Muscle of back (tissue), 3 donors: ENCODE measurements at regions not wholly inside any gene's neighbourhood (a gene's known extent, or its start where the extent isn't known, plus 50 kb on each side); places are given as distances from the start of the nearest gene placed in this dataset.

Experiments
- DNase-seq, 3 donors: peaks; one replicate each; pipeline versions ENCODE4 v3.0.0 to v3.0.0-alpha.2; 2013

DNA sequence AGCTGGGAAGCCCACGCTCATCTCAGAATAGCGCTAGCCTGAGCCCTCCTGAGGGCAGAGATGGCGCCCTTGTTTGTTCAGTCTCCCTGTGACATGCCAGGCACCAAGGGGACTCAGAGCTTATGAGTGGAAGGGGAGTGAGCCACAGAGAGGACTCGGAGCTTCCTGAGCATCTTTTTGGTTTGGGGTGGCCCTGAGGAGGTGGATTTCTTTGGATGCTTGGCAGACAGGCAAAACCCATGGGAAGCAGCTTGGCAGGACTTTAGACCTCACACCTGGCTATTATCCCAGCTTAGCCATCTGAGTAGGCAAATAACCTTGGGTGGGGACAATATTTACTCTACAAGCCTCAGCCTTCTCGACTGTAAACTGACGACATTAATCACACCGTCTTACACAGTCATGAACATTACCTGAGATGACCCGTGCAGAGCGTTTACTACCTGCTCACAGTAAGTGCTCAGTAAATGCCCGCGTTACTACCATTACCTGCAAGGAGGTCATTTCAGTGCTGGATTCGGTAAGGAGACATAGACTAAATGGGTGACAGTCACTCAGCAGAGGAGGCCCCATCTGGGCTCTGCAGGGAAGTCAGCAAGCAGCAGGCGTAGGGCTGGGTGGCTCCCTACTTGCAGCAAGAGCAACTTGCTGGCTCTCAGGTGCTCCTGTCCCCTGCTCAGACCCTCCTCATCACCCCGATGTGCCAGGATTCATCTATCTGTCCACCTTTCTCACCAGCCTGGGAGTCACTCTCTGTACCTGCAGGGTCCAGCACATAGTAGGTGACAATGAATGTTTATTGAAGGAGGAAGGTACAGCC lies 54.9 kb downstream of the KLHDC7A start:
- no peak for DNase-seq

GRCh38 chr1:18536356-18536755 lies 55.6 kb downstream of the KLHDC7A start:
- DNase-seq: no peak

GRCh38 chr1:18536915-18537314 lies 56.2 kb downstream of the KLHDC7A start:
- no peak for DNase-seq

GRCh38 chr1:18537386-18538306 lies 56.9 kb downstream of the KLHDC7A start:
- DNase-seq: no peak

- DNase-seq: no peak
Measured at GRCh38 chr1:18539171-18539570, 58.4 kb downstream of the KLHDC7A start.

DNA sequence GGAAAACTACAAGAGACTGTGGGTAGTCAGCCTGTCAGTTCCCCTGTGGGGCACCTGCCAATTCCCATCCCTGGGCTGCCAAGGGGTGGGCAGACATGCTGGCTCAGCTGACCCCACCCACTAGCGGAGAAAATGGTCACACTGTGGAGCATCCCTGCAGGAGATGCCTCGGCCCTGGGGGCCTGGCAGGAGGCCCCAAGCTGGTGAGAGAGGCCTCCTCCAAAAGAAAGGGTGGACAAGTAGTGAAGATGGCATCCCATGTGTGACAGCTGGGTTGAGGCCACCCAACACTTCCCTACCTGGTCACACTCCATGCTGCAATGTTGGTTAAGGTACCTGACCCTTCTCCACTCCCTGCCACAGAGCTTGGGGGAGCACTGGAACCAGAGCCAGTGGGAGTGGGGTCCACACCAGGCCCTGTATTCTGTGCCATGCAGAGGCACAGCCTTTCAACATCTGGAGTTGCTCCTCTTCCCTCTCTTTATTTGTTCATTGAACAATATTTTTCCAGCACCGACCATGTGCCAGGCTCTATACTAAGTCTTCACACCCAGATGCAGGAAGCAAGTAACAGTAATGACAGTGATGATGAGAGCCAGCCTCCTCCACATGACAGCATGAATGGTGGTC lies 59.5 kb downstream of the KLHDC7A start:
- no peak for DNase-seq

- DNase-seq: no peak
Measured at GRCh38 chr1:18541046-18541795, 60.5 kb downstream of the KLHDC7A start.

DNA sequence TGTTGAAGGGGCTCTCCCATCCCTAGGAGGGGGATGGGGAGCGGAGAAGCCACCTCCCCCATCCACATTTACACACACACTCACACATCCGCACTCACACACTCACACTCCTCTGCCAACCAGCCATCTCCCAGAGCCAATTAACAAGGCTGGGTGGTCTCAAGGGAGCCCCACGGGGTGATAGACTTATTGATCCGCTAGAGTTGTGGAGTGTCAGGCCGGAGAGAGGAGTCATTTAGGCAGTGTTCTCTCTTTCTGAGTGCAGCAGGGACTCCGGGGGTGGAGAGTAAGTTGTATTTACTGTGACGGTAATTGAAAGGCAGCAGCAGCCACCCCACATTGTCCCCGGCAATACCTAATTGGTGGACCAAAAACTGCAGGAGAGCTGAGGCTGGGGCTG lies 61.6 kb downstream of the KLHDC7A start:
- DNase-seq: no peak

DNA sequence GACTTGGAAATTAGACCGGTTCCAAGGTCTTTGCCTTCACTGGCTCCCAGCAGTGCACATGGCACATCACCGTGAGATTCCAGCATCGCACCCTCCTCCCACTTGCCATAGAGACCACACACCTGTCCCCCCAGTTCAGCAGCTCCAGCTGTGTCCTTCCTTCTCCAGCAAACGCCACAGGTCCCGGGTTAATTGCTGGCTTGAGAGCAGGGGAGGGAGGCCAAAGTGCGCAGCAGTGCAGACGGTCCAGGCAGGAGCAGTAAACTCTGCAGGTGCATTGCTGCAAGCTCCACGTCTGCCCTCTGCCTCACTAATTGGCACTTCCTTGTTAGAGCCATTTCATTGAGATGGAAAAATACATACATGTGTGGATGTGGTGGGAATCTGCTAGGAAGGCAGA lies 65.3 kb downstream of the KLHDC7A start:
- no peak for DNase-seq

- DNase-seq: no peak
Measured at GRCh38 chr1:18547460-18547859, 66.7 kb downstream of the KLHDC7A start.

GRCh38 chr1:18548643-18549042 lies 67.9 kb downstream of the KLHDC7A start:
- DNase-seq: no peak

DNA sequence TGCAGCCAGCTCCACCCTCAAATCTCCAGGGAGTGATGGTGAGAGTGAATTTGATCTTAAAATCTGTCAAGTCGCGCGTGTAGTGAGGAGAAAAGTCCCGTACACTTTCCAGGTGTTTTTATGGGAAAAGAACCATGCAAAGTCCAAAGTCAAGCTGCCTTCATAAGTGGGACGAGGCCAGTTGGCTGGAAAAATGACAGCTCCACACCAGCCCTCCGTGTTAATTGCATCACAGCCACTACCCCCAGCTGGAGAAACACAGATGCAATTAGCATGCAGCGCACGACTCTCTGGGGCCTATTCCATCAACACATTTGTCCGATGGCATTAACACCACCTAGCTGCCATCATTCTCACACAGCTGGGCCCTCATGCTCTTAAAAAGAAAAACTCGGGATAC lies 68.4 kb downstream of the KLHDC7A start:
- DNase-seq: no peak

DNA sequence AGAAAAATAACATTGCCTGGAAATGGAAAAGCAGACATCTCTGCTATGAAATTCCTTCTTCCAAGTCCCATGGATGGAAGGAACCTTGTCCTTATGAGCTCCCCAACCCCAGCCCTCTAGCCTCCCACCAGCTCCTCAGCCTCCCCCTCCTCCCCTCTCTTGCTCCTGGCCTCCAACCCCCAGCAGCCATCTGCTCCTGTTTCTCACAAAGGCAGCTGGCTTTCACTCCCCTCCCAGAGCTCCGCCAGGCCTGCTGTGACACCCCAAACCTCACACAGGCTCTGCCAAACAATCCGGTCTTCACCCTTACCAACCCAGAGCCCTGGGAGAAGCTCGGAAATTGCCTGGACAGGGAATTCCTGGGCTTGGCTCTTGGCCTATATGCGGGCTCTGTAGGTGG lies 69.2 kb downstream of the KLHDC7A start:
- DNase-seq: peak in 2 of 3 donors; percentile 14 to 23

DNA sequence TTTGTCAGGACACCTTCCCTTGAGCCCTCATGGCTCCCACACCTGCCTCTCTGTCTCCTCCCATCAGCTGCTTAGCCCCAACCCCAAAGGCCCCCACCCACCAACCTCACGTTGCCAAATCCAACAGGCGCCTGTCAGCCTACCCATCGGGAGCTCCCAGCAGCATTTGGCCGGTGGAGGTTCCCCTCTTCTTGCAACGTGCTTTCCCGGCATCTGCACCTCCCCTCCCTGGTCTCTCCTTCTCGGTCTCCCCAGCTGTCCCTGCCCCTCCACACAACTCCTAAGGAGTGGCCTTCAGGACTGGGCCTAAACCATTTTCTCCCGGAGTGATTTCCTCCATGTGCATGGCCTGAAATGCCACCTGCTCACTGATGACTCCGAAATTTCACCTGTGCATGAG lies 71.9 kb downstream of the KLHDC7A start:
- DNase-seq: no peak

GRCh38 chr1:18553388-18553787 lies 72.7 kb downstream of the KLHDC7A start:
- no peak for DNase-seq

DNA sequence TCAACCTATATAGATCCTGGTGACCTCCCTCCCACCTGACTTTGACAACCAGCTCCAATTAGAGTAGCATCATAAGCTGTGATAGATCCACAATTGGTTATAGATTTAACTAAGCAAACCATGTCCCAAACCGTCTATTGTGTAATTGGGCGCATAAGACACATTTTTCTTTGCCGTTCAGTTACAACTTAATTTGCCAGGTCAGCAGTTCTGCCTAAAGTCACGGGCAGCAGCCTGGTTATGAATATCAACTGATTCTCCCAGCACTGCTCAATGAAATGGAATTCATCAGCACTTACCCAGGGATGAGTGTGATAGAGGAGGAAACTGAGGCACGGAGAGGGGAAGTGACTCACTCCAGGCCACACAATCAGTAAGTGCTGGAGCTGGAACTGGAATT lies 73.4 kb downstream of the KLHDC7A start:
- no peak for DNase-seq

DNA sequence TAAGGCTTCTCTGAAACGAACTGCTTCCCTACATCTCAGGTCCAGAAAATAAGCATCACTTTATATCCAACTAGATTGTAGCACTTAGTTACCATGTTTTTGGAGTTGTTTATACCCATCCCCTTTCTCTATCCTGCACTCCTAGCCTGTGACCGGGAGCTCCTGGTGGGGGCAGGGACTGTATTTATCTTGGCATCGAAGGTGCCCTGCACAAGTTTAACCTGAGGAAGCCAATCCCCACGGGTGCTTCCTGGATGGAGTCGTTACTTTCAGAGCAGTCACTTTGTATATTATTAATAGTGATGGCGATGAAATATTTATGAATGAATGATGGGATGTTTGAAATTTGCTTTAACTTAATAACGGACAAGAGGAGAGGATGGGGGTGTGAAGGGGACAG lies 73.9 kb downstream of the KLHDC7A start:
- no peak for DNase-seq

- DNase-seq: no peak
Measured at GRCh38 chr1:18555036-18555435, 74.3 kb downstream of the KLHDC7A start.

DNA sequence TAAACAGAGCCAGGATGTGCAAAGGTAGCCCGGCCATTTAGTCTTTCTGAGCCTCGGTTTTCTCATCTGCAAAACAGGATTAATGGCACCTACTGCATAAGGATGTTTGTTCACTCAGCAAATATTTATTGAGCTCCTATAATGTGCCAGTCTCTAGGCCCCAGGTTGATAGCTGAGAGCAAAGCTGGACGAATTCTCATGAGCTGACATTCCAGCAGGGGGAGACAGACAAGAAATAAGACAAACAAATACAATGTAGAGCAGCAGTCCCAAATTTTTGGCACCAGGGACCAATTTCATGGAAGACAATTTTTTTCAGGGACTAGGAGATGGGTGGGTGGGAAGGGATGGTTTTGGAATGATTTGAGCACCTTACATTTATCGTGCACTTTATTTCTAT lies 74.3 kb upstream of the PAX7 start:
- DNase-seq: peak in 2 of 3 donors; percentile 28 to 38

DNA sequence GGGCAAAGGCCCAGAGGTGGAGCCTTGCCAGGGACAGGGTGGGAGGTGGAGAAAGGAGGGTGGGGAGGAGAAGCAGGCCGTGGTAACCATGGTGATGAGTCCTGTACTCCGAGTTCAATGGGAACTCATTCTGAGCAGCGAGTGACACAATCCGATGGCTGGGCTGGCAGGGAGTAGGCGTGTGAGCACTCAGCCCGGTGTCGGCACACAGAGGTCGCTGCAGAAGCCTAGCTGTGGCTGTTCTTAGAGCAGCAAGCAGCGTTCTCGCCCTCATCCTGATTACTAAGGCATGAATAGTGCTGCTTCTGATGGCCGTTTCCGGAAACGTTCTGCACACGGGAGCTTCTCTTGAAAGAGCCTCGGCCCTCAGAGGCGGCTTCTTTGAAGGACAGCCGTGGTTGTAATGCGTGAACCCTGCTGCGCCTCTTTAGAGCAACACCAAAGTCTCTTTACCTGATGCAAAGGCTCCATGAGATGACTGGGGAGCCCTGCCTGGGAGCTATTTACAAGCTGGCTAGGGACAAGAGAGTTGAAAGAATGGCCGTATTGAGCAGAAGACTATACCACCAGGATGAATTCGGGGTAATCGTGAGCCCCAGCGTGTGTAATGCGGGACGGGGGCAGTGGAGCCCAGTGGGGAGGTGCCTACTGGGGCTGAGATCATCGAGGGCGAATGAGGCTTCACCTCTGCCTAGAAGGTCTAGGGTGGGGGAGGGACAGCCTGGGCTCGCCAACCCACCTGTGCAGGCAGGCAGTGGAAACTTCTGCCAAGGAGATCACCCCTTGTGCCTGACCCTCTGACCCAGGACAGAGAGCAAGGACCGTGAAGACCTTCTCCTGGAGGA lies 72.8 kb upstream of the PAX7 start:
- no peak for DNase-seq

GRCh38 chr1:18560692-18561091 lies 70.0 kb upstream of the PAX7 start:
- no peak for DNase-seq
